Body of pancreas (tissue), 4 donors: ENCODE measurements at regions not wholly inside any gene's neighbourhood (a gene's known extent, or its start where the extent isn't known, plus 50 kb on each side); places are given as distances from the start of the nearest gene placed in this dataset.

Source experiments
- POLR2A ChIP-seq, 3 donors: fragments of 450-650 bp; IDR thresholded peaks; one replicate each; pipeline ENCODE4 v1.6.1; 2016; ENCODE audit warnings: antibody characterized with exemption in 3 of 3, mild to moderate bottlenecking in 2 of 3
- TF ChIP-seq, protein P1 (sequence below), 7 experiments: fragments of 450-650 bp in 4 of 7; fragments of 200-600 bp in 3 of 7; sonication (generic) in 3 of 7; IDR thresholded peaks; one replicate each; pipeline ENCODE4 v1.5.1; 2016 to 2019; ENCODE audit warnings: antibody characterized with exemption in 7 of 7

DNA sequence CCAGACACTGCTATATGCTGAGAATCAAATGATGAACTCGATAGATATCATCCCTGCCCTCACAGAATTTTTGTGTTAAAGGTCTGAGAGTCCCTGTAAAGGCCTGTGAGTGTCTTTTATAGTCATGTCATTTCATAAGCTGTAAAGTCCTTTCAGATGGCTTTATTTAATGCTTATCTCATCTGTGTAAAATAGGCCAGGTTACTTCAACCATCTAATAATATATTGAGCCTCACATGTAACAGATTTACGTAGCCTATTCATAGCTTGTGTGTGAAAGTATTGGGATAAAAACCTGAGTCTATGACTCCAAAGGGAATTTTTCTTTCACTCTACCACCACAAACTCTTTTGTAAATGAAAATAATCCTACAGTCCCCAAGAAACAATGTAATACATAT lies 672.0 kb upstream of the SYT4 start:
- TF ChIP-seq, protein P1, sequence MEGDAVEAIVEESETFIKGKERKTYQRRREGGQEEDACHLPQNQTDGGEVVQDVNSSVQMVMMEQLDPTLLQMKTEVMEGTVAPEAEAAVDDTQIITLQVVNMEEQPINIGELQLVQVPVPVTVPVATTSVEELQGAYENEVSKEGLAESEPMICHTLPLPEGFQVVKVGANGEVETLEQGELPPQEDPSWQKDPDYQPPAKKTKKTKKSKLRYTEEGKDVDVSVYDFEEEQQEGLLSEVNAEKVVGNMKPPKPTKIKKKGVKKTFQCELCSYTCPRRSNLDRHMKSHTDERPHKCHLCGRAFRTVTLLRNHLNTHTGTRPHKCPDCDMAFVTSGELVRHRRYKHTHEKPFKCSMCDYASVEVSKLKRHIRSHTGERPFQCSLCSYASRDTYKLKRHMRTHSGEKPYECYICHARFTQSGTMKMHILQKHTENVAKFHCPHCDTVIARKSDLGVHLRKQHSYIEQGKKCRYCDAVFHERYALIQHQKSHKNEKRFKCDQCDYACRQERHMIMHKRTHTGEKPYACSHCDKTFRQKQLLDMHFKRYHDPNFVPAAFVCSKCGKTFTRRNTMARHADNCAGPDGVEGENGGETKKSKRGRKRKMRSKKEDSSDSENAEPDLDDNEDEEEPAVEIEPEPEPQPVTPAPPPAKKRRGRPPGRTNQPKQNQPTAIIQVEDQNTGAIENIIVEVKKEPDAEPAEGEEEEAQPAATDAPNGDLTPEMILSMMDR (IDR thresholded peaks at IDR 0.05): no peak
- TF ChIP-seq POLR2A (IDR thresholded peaks at IDR 0.05): no peak
